Activated naive CD4-positive, alpha-beta T cell treated with anti-CD3 and anti-CD28 coated beads, Interleukin-2, amount 50 U/mL, for 24 hours (primary cell): ENCODE measurements at regions not wholly inside any gene's neighbourhood (a gene's known extent, or its start where the extent isn't known, plus 50 kb on each side); places are given as distances from the start of the nearest gene placed in this dataset.
A peak's percentile ranks its signal among the peaks of the same experiment; 100 is the strongest.
"Not testable (repeated sequence)": the region's sequence is repeated elsewhere in the genome, so short reads cannot be mapped to it uniquely, and the experiment has no call there.

Experiments
- H3K27ac Mint-ChIP-seq: one replicate; pipeline ENCODE4 v1.8.0; 2021; ENCODE audit warnings: mild to moderate bottlenecking, mixed read lengths
- H3K27me3 Mint-ChIP-seq: one replicate; pipeline ENCODE4 v1.8.0; 2021; ENCODE audit warnings: mixed read lengths
- H3K36me3 Mint-ChIP-seq: one replicate; pipeline ENCODE4 v1.8.0; 2021; ENCODE audit warnings: mixed read lengths
- H3K4me1 Mint-ChIP-seq: one replicate; pipeline ENCODE4 v1.8.0; 2021; ENCODE audit warnings: mixed read lengths
- H3K4me3 Mint-ChIP-seq: one replicate; pipeline ENCODE4 v1.8.0; 2021; ENCODE audit warnings: mild to moderate bottlenecking, mixed read lengths
- H3K9me3 Mint-ChIP-seq: one replicate; pipeline ENCODE4 v1.8.0; 2021; ENCODE audit warnings: mixed read lengths

GRCh38 chr9:124137009-124137943 lies 120.5 kb upstream of the NEK6 start:
- Mint-ChIP-seq H3K27me3 (no peaks in the 10 kb centered on the region), H3K4me3 (no peak overlapping the region), H3K36me3 (no peaks in the 10 kb centered on the region), H3K27ac (no peak overlapping the region), H3K4me1 (no peaks in the 10 kb centered on the region), H3K9me3 (no peaks in the 10 kb centered on the region)

- no peaks in the 10 kb centered on the region for H3K9me3 Mint-ChIP-seq
- no peaks in the 10 kb centered on the region for H3K36me3 Mint-ChIP-seq
- no peaks in the 10 kb centered on the region for H3K27me3 Mint-ChIP-seq
Measured at GRCh38 chr9:124137944-124138335, 119.8 kb upstream of the NEK6 start.

GRCh38 chr9:124139001-124139400 lies 118.7 kb upstream of the NEK6 start:
- no peak overlapping the region for H3K27ac Mint-ChIP-seq
- H3K4me3 Mint-ChIP-seq: no peak overlapping the region
- H3K4me1 Mint-ChIP-seq: no peaks in the 10 kb centered on the region
- H3K9me3 Mint-ChIP-seq: no peaks in the 10 kb centered on the region
- no peaks in the 10 kb centered on the region for H3K27me3 Mint-ChIP-seq
- no peaks in the 10 kb centered on the region for H3K36me3 Mint-ChIP-seq

More at GRCh38 chr9:124137944-124138335, 119.8 kb upstream of the NEK6 start:
- no peak overlapping the region for H3K27ac Mint-ChIP-seq
- no peak overlapping the region for H3K4me3 Mint-ChIP-seq
- H3K4me1 Mint-ChIP-seq: no peaks in the 10 kb centered on the region

- Mint-ChIP-seq H3K4me3 (no peak overlapping the region), H3K27me3 (no peaks in the 10 kb centered on the region), H3K27ac (no peak overlapping the region), H3K9me3 (no peaks in the 10 kb centered on the region), H3K36me3 (no peaks in the 10 kb centered on the region), H3K4me1 (no peaks in the 10 kb centered on the region)
Measured at GRCh38 chr9:124140941-124141568, 116.7 kb upstream of the NEK6 start.

GRCh38 chr9:124144561-124145123 lies 113.1 kb upstream of the NEK6 start:
- H3K9me3 Mint-ChIP-seq, H3K27me3 Mint-ChIP-seq, H3K36me3 Mint-ChIP-seq, H3K27ac Mint-ChIP-seq, H3K4me1 Mint-ChIP-seq, H3K4me3 Mint-ChIP-seq: not testable (repeated sequence)

- H3K9me3 Mint-ChIP-seq: no peaks in the 10 kb centered on the region
- no peaks in the 10 kb centered on the region for H3K27me3 Mint-ChIP-seq
- no peak overlapping the region for H3K27ac Mint-ChIP-seq
- no peaks in the 10 kb centered on the region for H3K4me1 Mint-ChIP-seq
- no peaks in the 10 kb centered on the region for H3K36me3 Mint-ChIP-seq
- H3K4me3 Mint-ChIP-seq: no peak overlapping the region
Measured at GRCh38 chr9:124146031-124146561, 111.7 kb upstream of the NEK6 start.

GRCh38 chr9:124149992-124150391 lies 107.8 kb upstream of the NEK6 start:
- Mint-ChIP-seq H3K4me1 (no peaks in the 10 kb centered on the region), H3K27me3 (peaks cover 5% of the 10 kb centered on the region)

GRCh38 chr9:124163760-124164255 lies 93.9 kb upstream of the NEK6 start:
- Mint-ChIP-seq H3K27ac (peak overlapping the region; percentile 12), H3K27me3 (peaks cover 12% of the 10 kb centered on the region), H3K9me3 (no peaks in the 10 kb centered on the region), H3K4me3 (no peak overlapping the region), H3K36me3 (no peaks in the 10 kb centered on the region), H3K4me1 (no peaks in the 10 kb centered on the region)

More at GRCh38 chr9:124149992-124150391, 107.8 kb upstream of the NEK6 start:
- Mint-ChIP-seq H3K4me3 (no peak overlapping the region), H3K36me3 (no peaks in the 10 kb centered on the region), H3K9me3 (no peaks in the 10 kb centered on the region), H3K27ac (no peak overlapping the region)

- Mint-ChIP-seq H3K4me3 (no peak overlapping the region), H3K9me3 (no peaks in the 10 kb centered on the region), H3K27ac (no peak overlapping the region), H3K27me3 (peaks cover 15% of the 10 kb centered on the region), H3K4me1 (no peaks in the 10 kb centered on the region), H3K36me3 (no peaks in the 10 kb centered on the region)
Measured at GRCh38 chr9:124164811-124165210, 92.9 kb upstream of the NEK6 start.

GRCh38 chr9:124174433-124174832 lies 83.3 kb upstream of the NEK6 start:
- Mint-ChIP-seq H3K27ac (no peak overlapping the region), H3K4me1 (peaks cover 30% of the 10 kb centered on the region), H3K9me3 (peaks cover 7% of the 10 kb centered on the region), H3K4me3 (no peak overlapping the region), H3K27me3 (peaks cover 2% of the 10 kb centered on the region), H3K36me3 (peaks cover 3% of the 10 kb centered on the region)

GRCh38 chr9:124177522-124177921 lies 80.2 kb upstream of the NEK6 start:
- H3K27ac Mint-ChIP-seq, H3K4me3 Mint-ChIP-seq, H3K36me3 Mint-ChIP-seq, H3K9me3 Mint-ChIP-seq, H3K27me3 Mint-ChIP-seq: not testable (repeated sequence)
- H3K4me1 Mint-ChIP-seq: peaks cover 13% of the 10 kb centered on the region

- H3K9me3 Mint-ChIP-seq: no peaks in the 10 kb centered on the region
Measured at GRCh38 chr9:124179196-124180071, 78.3 kb upstream of the NEK6 start.

GRCh38 chr9:124180557-124180956 lies 77.2 kb upstream of the NEK6 start:
- Mint-ChIP-seq H3K9me3 (no peaks in the 10 kb centered on the region), H3K36me3 (no peaks in the 10 kb centered on the region), H3K27ac (no peak overlapping the region), H3K27me3 (peaks cover 1% of the 10 kb centered on the region), H3K4me1 (no peaks in the 10 kb centered on the region), H3K4me3 (no peak overlapping the region)

More at GRCh38 chr9:124179196-124180071, 78.3 kb upstream of the NEK6 start:
- H3K27ac Mint-ChIP-seq: no peak overlapping the region
- H3K4me1 Mint-ChIP-seq: peaks cover 5% of the 10 kb centered on the region
- H3K4me3 Mint-ChIP-seq: no peak overlapping the region
- no peaks in the 10 kb centered on the region for H3K36me3 Mint-ChIP-seq
- H3K27me3 Mint-ChIP-seq: peaks cover 1% of the 10 kb centered on the region

- Mint-ChIP-seq H3K4me3 (no peak overlapping the region), H3K27me3 (peaks cover 7% of the 10 kb centered on the region), H3K4me1 (no peaks in the 10 kb centered on the region), H3K9me3 (no peaks in the 10 kb centered on the region), H3K36me3 (no peaks in the 10 kb centered on the region), H3K27ac (no peak overlapping the region)
Measured at GRCh38 chr9:124182741-124183140, 75.0 kb upstream of the NEK6 start.

- Mint-ChIP-seq H3K9me3 (no peaks in the 10 kb centered on the region), H3K36me3 (no peaks in the 10 kb centered on the region), H3K27ac (no peak overlapping the region), H3K27me3 (peaks cover 7% of the 10 kb centered on the region), H3K4me3 (no peak overlapping the region), H3K4me1 (no peaks in the 10 kb centered on the region)
Measured at GRCh38 chr9:124183772-124184171, 74.0 kb upstream of the NEK6 start.
